ENCODE measurements at regions not wholly inside any gene's neighbourhood (a gene's known extent, or its start where the extent isn't known, plus 50 kb on each side); places are given as distances from the start of the nearest gene placed in this dataset.
"Not testable (repeated sequence)": the region's sequence is repeated elsewhere in the genome, so short reads cannot be mapped to it uniquely, and the experiment has no call there.

GRCh38 chr14:105699706-105700105 is 173.3 kb downstream of the TMEM121 start:
- TF ChIP-seq POLR2A, CTCF (IDR thresholded peaks at IDR 0.05): not testable (repeated sequence)

All from stomach (tissue), 4 donors.